Lung (tissue), 11 donors: ENCODE measurements at regions not wholly inside any gene's neighbourhood (a gene's known extent, or its start where the extent isn't known, plus 50 kb on each side); places are given as distances from the start of the nearest gene placed in this dataset.

ENCODE experiments used
- ATAC-seq: fragments of 200-7000 bp; cut with Tn5 transposase; one replicate; pipeline ENCODE4 v1.9.1; 2020; ENCODE audit warnings: moderate number of reproducible peaks; ENCODE audit not compliant: insufficient read depth, low FRiP score
- DNase-seq, 3 donors: peaks; one replicate each; pipeline ENCODE4 v3.0.0-alpha.2; 2013 to 2017
- H3K27ac ChIP-seq, 2 donors: one replicate each; pipeline ENCODE4 v1.5.1; 2013; ENCODE audit warnings: mild to moderate bottlenecking in 2 of 2, moderate library complexity in 2 of 2, control low read depth in 1 of 2, inconsistent platforms in 1 of 2, low read depth in 1 of 2, low read length in 1 of 2
- H3K27me3 ChIP-seq, 3 donors: one replicate each; pipeline ENCODE4 v1.5.1; 2013; ENCODE audit warnings: low read length in 2 of 3; ENCODE audit not compliant: control insufficient read depth in 3 of 3, insufficient read depth in 3 of 3
- H3K36me3 ChIP-seq, 4 donors: one replicate each; pipeline ENCODE4 v1.5.1; 2013; ENCODE audit warnings: low read length in 4 of 4, mild to moderate bottlenecking in 1 of 4, moderate library complexity in 1 of 4; ENCODE audit not compliant: control insufficient read depth in 4 of 4, insufficient read depth in 4 of 4
- H3K4me1 ChIP-seq, 5 donors: one replicate each; pipeline ENCODE4 v1.5.1; 2013; ENCODE audit warnings: low read length in 5 of 5, mild to moderate bottlenecking in 2 of 5, moderate library complexity in 1 of 5; ENCODE audit not compliant: control insufficient read depth in 5 of 5, insufficient read depth in 5 of 5
- H3K4me3 ChIP-seq: one replicate; pipeline ENCODE4 v1.5.1; 2013; ENCODE audit warnings: mild to moderate bottlenecking, control low read depth, moderate library complexity
- H3K9ac ChIP-seq, 2 donors: one replicate each; pipeline ENCODE4 v1.5.1; 2013; ENCODE audit warnings: low read length in 2 of 2, control low read depth in 1 of 2; ENCODE audit not compliant: insufficient read depth in 1 of 2
- H3K9me3 ChIP-seq, 4 donors: one replicate each; pipeline ENCODE4 v1.5.1; 2013; ENCODE audit warnings: low read length in 3 of 4, mild to moderate bottlenecking in 1 of 4, moderate library complexity in 1 of 4; ENCODE audit not compliant: control insufficient read depth in 4 of 4, insufficient read depth in 3 of 4
- WGBS, 2 donors: extraction: QIAGEN DNeasy Blood & Tissue Kit; methylation state at CpG; one replicate each; pipeline ENCODE4 v1.1.7; 2013; 5-methylcytosine and 5-hydroxymethylcytosine counted together
- TF ChIP-seq, protein P1 (sequence below): IDR thresholded peaks from 2 replicates; pipeline ENCODE4 v1.5.1; 2012; ENCODE audit warnings: mild to moderate bottlenecking; ENCODE audit errors: control extremely low read depth, extremely low read depth
- donor health status: control.
- donor health status: control.
- donor health status: Bipolar disorder and iron deficiency.
- donor health status: healthy.
- donor health status: DM: yes; HTN: yes; CAD: no.

DNA sequence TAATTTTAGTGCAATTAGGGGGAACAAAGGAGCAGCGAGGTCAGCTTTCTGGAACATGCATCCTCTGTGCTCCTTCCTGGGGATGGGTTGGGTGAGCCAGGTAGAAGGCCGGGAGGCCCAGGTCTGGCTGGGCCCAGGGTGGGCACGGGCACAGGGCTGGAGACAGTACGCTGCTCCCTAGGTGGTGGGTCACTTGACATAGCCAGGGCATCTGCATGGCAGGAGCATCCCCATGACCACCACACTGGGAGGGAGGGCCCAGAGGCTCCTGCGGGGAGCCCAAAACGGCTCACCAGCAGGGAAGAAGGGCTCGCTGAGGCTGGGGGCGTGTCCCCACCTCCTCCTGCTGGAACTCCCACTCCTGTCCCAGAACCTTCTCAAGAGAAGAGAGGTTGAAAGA, 216.8 kb downstream of the NXNL2 start:
- WGBS, 2 donors, result 87 to 90% methylated on average over 8 of the region's 8 CpGs
- no peak overlapping the region for H3K9ac ChIP-seq
- H3K4me1 ChIP-seq, result peaks cover 0 to 60% (median 25%) of the 10 kb centered on the region in 5 donors
- no peak overlapping the region for H3K4me3 ChIP-seq
- peaks cover 0 to 5% (median 0%) of the 10 kb centered on the region in 4 donors for H3K9me3 ChIP-seq
- TF ChIP-seq, protein P1, sequence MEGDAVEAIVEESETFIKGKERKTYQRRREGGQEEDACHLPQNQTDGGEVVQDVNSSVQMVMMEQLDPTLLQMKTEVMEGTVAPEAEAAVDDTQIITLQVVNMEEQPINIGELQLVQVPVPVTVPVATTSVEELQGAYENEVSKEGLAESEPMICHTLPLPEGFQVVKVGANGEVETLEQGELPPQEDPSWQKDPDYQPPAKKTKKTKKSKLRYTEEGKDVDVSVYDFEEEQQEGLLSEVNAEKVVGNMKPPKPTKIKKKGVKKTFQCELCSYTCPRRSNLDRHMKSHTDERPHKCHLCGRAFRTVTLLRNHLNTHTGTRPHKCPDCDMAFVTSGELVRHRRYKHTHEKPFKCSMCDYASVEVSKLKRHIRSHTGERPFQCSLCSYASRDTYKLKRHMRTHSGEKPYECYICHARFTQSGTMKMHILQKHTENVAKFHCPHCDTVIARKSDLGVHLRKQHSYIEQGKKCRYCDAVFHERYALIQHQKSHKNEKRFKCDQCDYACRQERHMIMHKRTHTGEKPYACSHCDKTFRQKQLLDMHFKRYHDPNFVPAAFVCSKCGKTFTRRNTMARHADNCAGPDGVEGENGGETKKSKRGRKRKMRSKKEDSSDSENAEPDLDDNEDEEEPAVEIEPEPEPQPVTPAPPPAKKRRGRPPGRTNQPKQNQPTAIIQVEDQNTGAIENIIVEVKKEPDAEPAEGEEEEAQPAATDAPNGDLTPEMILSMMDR, result no peak
- no peak overlapping the region for H3K27ac ChIP-seq
- no peaks in the 10 kb centered on the region for H3K36me3 ChIP-seq
- H3K27me3 ChIP-seq, result no peaks in the 10 kb centered on the region
- ATAC-seq (no peak), DNase-seq (no peak)

GRCh38 chr9:88753691-88754367, 218.9 kb downstream of the NXNL2 start:
- WGBS, 2 donors, result 50 to 54% methylated on average over 7 of the region's 7 CpGs
- Histone ChIP-seq H3K27me3 (no peaks in the 10 kb centered on the region), H3K9ac (no peak overlapping the region), H3K9me3 (peaks cover 0 to 7% (median 0%) of the 10 kb centered on the region in 4 donors), H3K36me3 (no peaks in the 10 kb centered on the region), H3K4me1 (peaks cover 0 to 39% (median 17%) of the 10 kb centered on the region in 5 donors), H3K4me3 (no peak overlapping the region), H3K27ac (no peak overlapping the region)
- ATAC-seq (no peak), DNase-seq (peak; percentile 93 to 98 (median 98))
- TF ChIP-seq, protein P1, result no peak

- H3K4me1 ChIP-seq, result peaks cover 0 to 36% (median 17%) of the 10 kb centered on the region in 5 donors
Observed at GRCh38 chr9:88754452-88754851, 219.5 kb downstream of the NXNL2 start.

More at GRCh38 chr9:88754452-88754851, 219.5 kb downstream of the NXNL2 start:
- Histone ChIP-seq H3K9me3 (peaks cover 0 to 7% (median 0%) of the 10 kb centered on the region in 4 donors), H3K4me3 (no peak overlapping the region), H3K36me3 (no peaks in the 10 kb centered on the region), H3K27me3 (no peaks in the 10 kb centered on the region), H3K27ac (no peak overlapping the region), H3K9ac (no peak overlapping the region)
- DNase-seq (no peak), ATAC-seq (no peak)
- TF ChIP-seq, protein P1, result no peak
- 88 to 90% methylated on average over 13 of the region's 13 CpGs for WGBS, 2 donors
